A549 (cell line): ENCODE measurements at regions not wholly inside any gene's neighbourhood (a gene's known extent, or its start where the extent isn't known, plus 50 kb on each side); places are given as distances from the start of the nearest gene placed in this dataset.

Experiments
- BHLHE40 ChIP-seq: IDR thresholded peaks from 2 replicates; pipeline ENCODE4 v1.6.1; 2012; ENCODE audit warnings: low read depth, low read length, inconsistent platforms
- CTCF ChIP-seq: fragments of >200 bp; sonication (Bioruptor Twin); formaldehyde crosslinking; IDR thresholded peaks from 3 replicates; pipeline ENCODE4 v1.5.1; 2016
- HOXA7 ChIP-seq: fragments of 250-450 bp; sonication (Bioruptor Pico); IDR thresholded peaks from 2 replicates; pipeline ENCODE4 v1.5.0; 2020; ENCODE audit warnings: mild to moderate bottlenecking, moderate library complexity
- HOXB13 ChIP-seq: fragments of 250-450 bp; sonication (Bioruptor Pico); IDR thresholded peaks from 2 replicates; pipeline ENCODE4 v1.5.0; 2020; ENCODE audit warnings: low read depth, mild to moderate bottlenecking, moderate library complexity
- MAZ ChIP-seq: fragments of 150-350 bp; IDR thresholded peaks from 2 replicates; pipeline ENCODE4 v1.6.1; 2014; ENCODE audit warnings: antibody characterized with exemption, low read depth, low read length, borderline replicate concordance
- POLR2A ChIP-seq: IDR thresholded peaks from 2 replicates; pipeline ENCODE4 v1.6.1; 2012; ENCODE audit warnings: mild to moderate bottlenecking, low read length
- RAD21 ChIP-seq, 2 experiments: fragments of >200 bp in 1 of 2; sonication (Bioruptor Twin) in 1 of 2; formaldehyde crosslinking in 1 of 2; IDR thresholded peaks in 1 of 2; conservative IDR thresholded peaks in 1 of 2; 2 replicates in 1 of 2; 3 replicates in 1 of 2; pipeline ENCODE4 v1.6.1; 2012 to 2018; ENCODE audit warnings: inconsistent platforms in 1 of 2
- RCOR1 ChIP-seq: fragments of 150-350 bp; IDR thresholded peaks from 2 replicates; pipeline ENCODE4 v1.6.1; 2014; ENCODE audit warnings: antibody characterized with exemption, low read length, low read depth
- SMC3 ChIP-seq: fragments of >200 bp; sonication (Bioruptor Twin); formaldehyde crosslinking; IDR thresholded peaks from 3 replicates; pipeline ENCODE4 v1.6.1; 2018; ENCODE audit warnings: inconsistent platforms
- ZNF302 ChIP-seq: fragments of 250-450 bp; sonication (Bioruptor Pico); IDR thresholded peaks from 2 replicates; pipeline ENCODE4 v1.9.0; 2021; ENCODE audit warnings: inconsistent platforms, mild to moderate bottlenecking, moderate library complexity
- ZSCAN20 ChIP-seq: fragments of 250-450 bp; sonication (Bioruptor Pico); IDR thresholded peaks from 2 replicates; pipeline ENCODE4 v1.8.0; 2022; ENCODE audit warnings: mild to moderate bottlenecking, moderate library complexity
- TF ChIP-seq, protein P1 (sequence below): fragments of 200-600 bp; sonication (generic); IDR thresholded peaks from 2 replicates; pipeline ENCODE4 v1.6.1; 2016; ENCODE audit warnings: antibody characterized with exemption, mild to moderate bottlenecking, moderate library complexity

- TF ChIP-seq HOXB13 (CRISPR knock-in tag) (no peak), MAZ (no peak), BHLHE40 (no peak), ZNF302 (no peak), CTCF (no peak), RAD21 (conservative IDR thresholded peaks at IDR 0.05 in 1 of 2, IDR thresholded peaks at IDR 0.05 in 1 of 2) (no peak), ZSCAN20 (no peak), RCOR1 (no peak), HOXA7 (CRISPR knock-in tag) (no peak), SMC3 (no peak), POLR2A (no peak)
- TF ChIP-seq, protein P1, sequence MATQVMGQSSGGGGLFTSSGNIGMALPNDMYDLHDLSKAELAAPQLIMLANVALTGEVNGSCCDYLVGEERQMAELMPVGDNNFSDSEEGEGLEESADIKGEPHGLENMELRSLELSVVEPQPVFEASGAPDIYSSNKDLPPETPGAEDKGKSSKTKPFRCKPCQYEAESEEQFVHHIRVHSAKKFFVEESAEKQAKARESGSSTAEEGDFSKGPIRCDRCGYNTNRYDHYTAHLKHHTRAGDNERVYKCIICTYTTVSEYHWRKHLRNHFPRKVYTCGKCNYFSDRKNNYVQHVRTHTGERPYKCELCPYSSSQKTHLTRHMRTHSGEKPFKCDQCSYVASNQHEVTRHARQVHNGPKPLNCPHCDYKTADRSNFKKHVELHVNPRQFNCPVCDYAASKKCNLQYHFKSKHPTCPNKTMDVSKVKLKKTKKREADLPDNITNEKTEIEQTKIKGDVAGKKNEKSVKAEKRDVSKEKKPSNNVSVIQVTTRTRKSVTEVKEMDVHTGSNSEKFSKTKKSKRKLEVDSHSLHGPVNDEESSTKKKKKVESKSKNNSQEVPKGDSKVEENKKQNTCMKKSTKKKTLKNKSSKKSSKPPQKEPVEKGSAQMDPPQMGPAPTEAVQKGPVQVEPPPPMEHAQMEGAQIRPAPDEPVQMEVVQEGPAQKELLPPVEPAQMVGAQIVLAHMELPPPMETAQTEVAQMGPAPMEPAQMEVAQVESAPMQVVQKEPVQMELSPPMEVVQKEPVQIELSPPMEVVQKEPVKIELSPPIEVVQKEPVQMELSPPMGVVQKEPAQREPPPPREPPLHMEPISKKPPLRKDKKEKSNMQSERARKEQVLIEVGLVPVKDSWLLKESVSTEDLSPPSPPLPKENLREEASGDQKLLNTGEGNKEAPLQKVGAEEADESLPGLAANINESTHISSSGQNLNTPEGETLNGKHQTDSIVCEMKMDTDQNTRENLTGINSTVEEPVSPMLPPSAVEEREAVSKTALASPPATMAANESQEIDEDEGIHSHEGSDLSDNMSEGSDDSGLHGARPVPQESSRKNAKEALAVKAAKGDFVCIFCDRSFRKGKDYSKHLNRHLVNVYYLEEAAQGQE = no peak
Measured at GRCh38 chr14:87483271-87484260, 509.4 kb downstream of the GALC start.
